SK-N-SH treated with all-trans-retinoic acid at 6 μM for 48 hours (cell line): ENCODE measurements at regions not wholly inside any gene's neighbourhood (a gene's known extent, or its start where the extent isn't known, plus 50 kb on each side); places are given as distances from the start of the nearest gene placed in this dataset.

Source experiments
- PATZ1 ChIP-seq: fragments of 250-450 bp; sonication (Bioruptor Pico); IDR thresholded peaks from 2 replicates; pipeline ENCODE4 v1.8.0; 2020; ENCODE audit warnings: mild to moderate bottlenecking, moderate library complexity, borderline replicate concordance
- PPARA ChIP-seq: fragments of 250-450 bp; sonication (Bioruptor Pico); IDR thresholded peaks from 2 replicates; pipeline ENCODE4 v1.5.0; 2020; ENCODE audit warnings: mild to moderate bottlenecking, borderline replicate concordance
- RARB ChIP-seq: fragments of 250-450 bp; sonication (Bioruptor Pico); IDR thresholded peaks from 2 replicates; pipeline ENCODE4 v1.8.0; 2021; ENCODE audit warnings: mild to moderate bottlenecking, moderate library complexity

DNA sequence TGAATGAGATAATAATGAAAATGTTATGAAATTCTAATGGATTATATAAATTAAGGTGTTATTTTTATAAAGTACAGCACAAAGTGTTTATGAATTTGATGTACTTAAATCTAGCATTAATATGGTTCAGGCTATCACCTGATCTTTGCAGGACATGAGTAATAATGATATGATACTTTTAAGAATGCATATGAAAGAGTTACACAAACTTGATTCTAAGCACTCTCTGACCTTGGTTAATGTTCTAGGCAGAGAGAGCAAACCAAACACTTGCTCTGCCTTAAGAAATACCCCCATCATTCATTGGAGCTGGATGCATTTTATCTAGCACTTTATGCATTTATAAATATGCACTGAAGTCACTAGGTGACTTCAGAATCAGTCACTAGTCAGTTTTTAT is 942.2 kb upstream of the CDH8 start:
- no peak for TF ChIP-seq PATZ1 (CRISPR knock-in tag)
- no peak for TF ChIP-seq RARB
- no peak for TF ChIP-seq PPARA
